Right lobe of liver (tissue), 4 donors: ENCODE measurements at regions not wholly inside any gene's neighbourhood (a gene's known extent, or its start where the extent isn't known, plus 50 kb on each side); places are given as distances from the start of the nearest gene placed in this dataset.

ENCODE experiments used
- POLR2A ChIP-seq: fragments of 450-650 bp; IDR thresholded peaks from one replicate; pipeline ENCODE4 v1.6.1; 2017; ENCODE audit warnings: antibody characterized with exemption, mild to moderate bottlenecking
- TF ChIP-seq, protein P1 (sequence below), 4 donors: fragments of 200-600 bp in 3 of 4; fragments of 450-650 bp in 1 of 4; IDR thresholded peaks; one replicate each; pipeline versions ENCODE4 v1.5.1 to v1.8.0; 2016 to 2022; ENCODE audit warnings: antibody characterized with exemption in 4 of 4, mild to moderate bottlenecking in 2 of 4
- donor health status: DM: no; HTN: no; CAD: no.
- donor health status: DM: no; HTN: no; CAD: no.
- donor health status: DM: no; HTN: yes; CAD: no.

DNA sequence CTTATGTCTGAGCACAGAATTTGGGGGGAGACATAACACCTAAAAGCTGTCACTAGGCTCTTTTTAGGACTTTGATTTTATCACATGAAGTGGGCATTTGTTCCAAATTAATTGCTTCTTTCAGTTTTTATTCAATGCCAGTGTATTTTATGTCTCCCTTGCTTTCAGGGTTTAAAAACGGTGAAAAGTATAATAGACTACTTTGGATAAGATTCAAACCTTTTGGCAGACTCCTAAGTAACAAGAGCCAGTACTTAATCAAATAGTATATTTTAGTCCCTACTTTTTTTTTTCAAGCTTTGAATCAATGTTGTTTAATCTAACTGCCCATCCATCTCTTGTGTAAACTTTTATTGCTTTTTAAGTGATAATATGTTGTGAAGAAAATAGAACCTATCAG is 847.2 kb upstream of the DPPA4 start:
- no peak for TF ChIP-seq POLR2A
- TF ChIP-seq, protein P1, sequence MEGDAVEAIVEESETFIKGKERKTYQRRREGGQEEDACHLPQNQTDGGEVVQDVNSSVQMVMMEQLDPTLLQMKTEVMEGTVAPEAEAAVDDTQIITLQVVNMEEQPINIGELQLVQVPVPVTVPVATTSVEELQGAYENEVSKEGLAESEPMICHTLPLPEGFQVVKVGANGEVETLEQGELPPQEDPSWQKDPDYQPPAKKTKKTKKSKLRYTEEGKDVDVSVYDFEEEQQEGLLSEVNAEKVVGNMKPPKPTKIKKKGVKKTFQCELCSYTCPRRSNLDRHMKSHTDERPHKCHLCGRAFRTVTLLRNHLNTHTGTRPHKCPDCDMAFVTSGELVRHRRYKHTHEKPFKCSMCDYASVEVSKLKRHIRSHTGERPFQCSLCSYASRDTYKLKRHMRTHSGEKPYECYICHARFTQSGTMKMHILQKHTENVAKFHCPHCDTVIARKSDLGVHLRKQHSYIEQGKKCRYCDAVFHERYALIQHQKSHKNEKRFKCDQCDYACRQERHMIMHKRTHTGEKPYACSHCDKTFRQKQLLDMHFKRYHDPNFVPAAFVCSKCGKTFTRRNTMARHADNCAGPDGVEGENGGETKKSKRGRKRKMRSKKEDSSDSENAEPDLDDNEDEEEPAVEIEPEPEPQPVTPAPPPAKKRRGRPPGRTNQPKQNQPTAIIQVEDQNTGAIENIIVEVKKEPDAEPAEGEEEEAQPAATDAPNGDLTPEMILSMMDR (IDR thresholded peaks at IDR 0.05) = no peak
